HCT116 (cell line): ENCODE measurements at regions not wholly inside any gene's neighbourhood (a gene's known extent, or its start where the extent isn't known, plus 50 kb on each side); places are given as distances from the start of the nearest gene placed in this dataset.

Source experiments
- EZH2phosphoT487 ChIP-seq: fragments of 200-600 bp; IDR thresholded peaks from 2 replicates; pipeline ENCODE4 v1.6.1; 2018; ENCODE audit warnings: antibody characterized with exemption, borderline replicate concordance
- POLR2AphosphoS5 ChIP-seq: IDR thresholded peaks from 2 replicates; pipeline ENCODE4 v1.6.1; 2011; ENCODE audit warnings: mild to moderate bottlenecking, low read depth, low read length, moderate library complexity
- RAD21 ChIP-seq: IDR thresholded peaks from 2 replicates; pipeline ENCODE4 v1.6.1; 2012; ENCODE audit warnings: low read depth, mild to moderate bottlenecking
- YY1 ChIP-seq: IDR thresholded peaks from 2 replicates; pipeline ENCODE4 v1.6.1; 2011; ENCODE audit warnings: low read length, low read depth, moderate library complexity, mild to moderate bottlenecking; ENCODE audit not compliant: insufficient replicate concordance; ENCODE audit errors: extremely low read depth
- TF ChIP-seq, protein P1 (sequence below): IDR thresholded peaks from 2 replicates; pipeline ENCODE4 v1.6.1; 2012
- TF ChIP-seq, protein P2 (sequence below), 3 experiments: fragments of 200-600 bp in 1 of 3; sonication (generic) in 1 of 3; IDR thresholded peaks in 2 of 3; conservative IDR thresholded peaks in 1 of 3; 2 replicates each; pipeline ENCODE4 v1.5.1; 2012 to 2017; ENCODE audit warnings: low read depth in 2 of 3, low read length in 2 of 3, antibody characterized with exemption in 1 of 3, borderline replicate concordance in 1 of 3, control low read depth in 1 of 3, mild to moderate bottlenecking in 1 of 3, mixed read lengths in 1 of 3, mixed run types in 1 of 3, moderate library complexity in 1 of 3; ENCODE audit not compliant: insufficient read depth in 1 of 3

DNA sequence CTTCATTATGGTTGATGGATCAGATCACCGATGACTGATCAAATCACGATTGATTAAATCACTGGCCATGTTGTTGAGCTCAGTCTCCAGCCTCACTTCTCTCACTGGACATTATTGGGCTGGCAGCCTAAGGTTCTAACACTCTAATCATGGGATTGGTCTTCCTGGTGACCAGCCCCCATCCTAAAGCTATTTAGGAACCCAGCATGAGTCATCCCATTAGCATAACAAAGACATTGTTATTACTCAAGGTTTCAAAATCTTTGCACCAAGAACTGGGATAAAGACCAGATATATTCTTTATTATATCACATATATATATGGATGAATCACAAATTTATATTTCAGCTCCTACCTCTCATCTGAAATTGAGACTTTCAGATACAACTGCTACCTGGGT is 272.1 kb upstream of the IL12B start:
- TF ChIP-seq, protein P1, sequence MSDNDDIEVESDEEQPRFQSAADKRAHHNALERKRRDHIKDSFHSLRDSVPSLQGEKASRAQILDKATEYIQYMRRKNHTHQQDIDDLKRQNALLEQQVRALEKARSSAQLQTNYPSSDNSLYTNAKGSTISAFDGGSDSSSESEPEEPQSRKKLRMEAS, result no peak
- TF ChIP-seq YY1, result no peak
- no peak for TF ChIP-seq RAD21
- TF ChIP-seq, protein P2, sequence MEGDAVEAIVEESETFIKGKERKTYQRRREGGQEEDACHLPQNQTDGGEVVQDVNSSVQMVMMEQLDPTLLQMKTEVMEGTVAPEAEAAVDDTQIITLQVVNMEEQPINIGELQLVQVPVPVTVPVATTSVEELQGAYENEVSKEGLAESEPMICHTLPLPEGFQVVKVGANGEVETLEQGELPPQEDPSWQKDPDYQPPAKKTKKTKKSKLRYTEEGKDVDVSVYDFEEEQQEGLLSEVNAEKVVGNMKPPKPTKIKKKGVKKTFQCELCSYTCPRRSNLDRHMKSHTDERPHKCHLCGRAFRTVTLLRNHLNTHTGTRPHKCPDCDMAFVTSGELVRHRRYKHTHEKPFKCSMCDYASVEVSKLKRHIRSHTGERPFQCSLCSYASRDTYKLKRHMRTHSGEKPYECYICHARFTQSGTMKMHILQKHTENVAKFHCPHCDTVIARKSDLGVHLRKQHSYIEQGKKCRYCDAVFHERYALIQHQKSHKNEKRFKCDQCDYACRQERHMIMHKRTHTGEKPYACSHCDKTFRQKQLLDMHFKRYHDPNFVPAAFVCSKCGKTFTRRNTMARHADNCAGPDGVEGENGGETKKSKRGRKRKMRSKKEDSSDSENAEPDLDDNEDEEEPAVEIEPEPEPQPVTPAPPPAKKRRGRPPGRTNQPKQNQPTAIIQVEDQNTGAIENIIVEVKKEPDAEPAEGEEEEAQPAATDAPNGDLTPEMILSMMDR (IDR thresholded peaks at IDR 0.05 in 2 of 3, conservative IDR thresholded peaks at IDR 0.05 in 1 of 3; ENCODE audit: borderline replicate concordance in 1 of 3, insufficient read depth in 1 of 3, low read depth in 2 of 3, low read length in 2 of 3), result no peak
- no peak for TF ChIP-seq POLR2AphosphoS5
- no peak for TF ChIP-seq EZH2phosphoT487
